ENCODE measurements at regions not wholly inside any gene's neighbourhood (a gene's known extent, or its start where the extent isn't known, plus 50 kb on each side); places are given as distances from the start of the nearest gene placed in this dataset.

- Histone ChIP-seq H3K4me3 (no peak overlapping the region), H3K27me3 (replicated peaks in 1 of 7) (no peaks in the 10 kb centered on the region), H3K9me3 (no peaks in the 10 kb centered on the region), H3K36me3 (no peaks in the 10 kb centered on the region), H3K27ac (no peak overlapping the region), H3K4me1 (peaks cover 0 to 15% (median 0%) of the 10 kb centered on the region in 6 donors)
- WGBS, 5 donors = 80 to 92% (median 85%) methylated on average over 4 of the region's 4 CpGs
- DNase-seq = no peak
- TF ChIP-seq POLR2AphosphoS5 (IDR thresholded peaks at IDR 0.05) (no peak), POLR2A (IDR thresholded peaks at IDR 0.05) (no peak), CTCF (IDR thresholded peaks at IDR 0.05 in 8 of 11, conservative IDR thresholded peaks at IDR 0.05 in 3 of 11) (no peak)
- intact Hi-C loops (cut with DNase I; ENCODE audit: low total_unique reads) = no loop called here
Observed at GRCh38 chr12:94801745-94802144, 151.4 kb upstream of the TMCC3 start.

GRCh38 chr12:94799136-94799535 lies 148.8 kb upstream of the TMCC3 start:
- intact Hi-C loops (cut with DNase I; ENCODE audit: low total_unique reads) = no loop called here
- no peak for DNase-seq
- Histone ChIP-seq H3K9me3 (no peaks in the 10 kb centered on the region), H3K36me3 (no peaks in the 10 kb centered on the region), H3K4me3 (no peak overlapping the region), H3K27ac (no peak overlapping the region), H3K4me1 (peaks cover 0 to 6% (median 0%) of the 10 kb centered on the region in 6 donors), H3K27me3 (replicated peaks in 1 of 7) (no peaks in the 10 kb centered on the region)
- TF ChIP-seq POLR2A (IDR thresholded peaks at IDR 0.05) (no peak), CTCF (IDR thresholded peaks at IDR 0.05 in 8 of 11, conservative IDR thresholded peaks at IDR 0.05 in 3 of 11) (no peak), POLR2AphosphoS5 (IDR thresholded peaks at IDR 0.05) (no peak)
- 75 to 92% (median 78%) methylated on average over 2 of the region's 2 CpGs for WGBS, 5 donors

GRCh38 chr12:94798113-94798512 lies 147.8 kb upstream of the TMCC3 start:
- no peaks in the 10 kb centered on the region for H3K27me3 ChIP-seq (replicated peaks in 1 of 7)
- no peak for DNase-seq
- 71 to 100% (median 87%) methylated on average over 1 of the region's 1 CpG for WGBS, 5 donors
- H3K27ac ChIP-seq = no peak overlapping the region
- H3K36me3 ChIP-seq = no peaks in the 10 kb centered on the region
- no peaks in the 10 kb centered on the region for H3K9me3 ChIP-seq
- intact Hi-C loops (cut with DNase I; ENCODE audit: low total_unique reads) = no loop called here
- peaks cover 0 to 10% (median 0%) of the 10 kb centered on the region in 6 donors for H3K4me1 ChIP-seq
- H3K4me3 ChIP-seq = no peak overlapping the region
- TF ChIP-seq POLR2AphosphoS5 (IDR thresholded peaks at IDR 0.05) (no peak), POLR2A (IDR thresholded peaks at IDR 0.05) (no peak), CTCF (IDR thresholded peaks at IDR 0.05 in 8 of 11, conservative IDR thresholded peaks at IDR 0.05 in 3 of 11) (no peak)

- Histone ChIP-seq H3K4me1 (peaks cover 0 to 13% (median 0%) of the 10 kb centered on the region in 6 donors), H3K36me3 (no peaks in the 10 kb centered on the region), H3K27ac (no peak overlapping the region), H3K27me3 (replicated peaks in 1 of 7) (no peaks in the 10 kb centered on the region), H3K9me3 (no peaks in the 10 kb centered on the region), H3K4me3 (no peak overlapping the region)
- 78 to 88% (median 82%) methylated on average over 9 of the region's 9 CpGs for WGBS, 5 donors
- intact Hi-C loops (cut with DNase I; ENCODE audit: low total_unique reads) = no loop called here
- DNase-seq = no peak
- TF ChIP-seq POLR2AphosphoS5 (IDR thresholded peaks at IDR 0.05) (no peak), CTCF (IDR thresholded peaks at IDR 0.05 in 8 of 11, conservative IDR thresholded peaks at IDR 0.05 in 3 of 11) (no peak), POLR2A (IDR thresholded peaks at IDR 0.05) (no peak)
Observed at GRCh38 chr12:94795520-94795919, 145.2 kb upstream of the TMCC3 start.
